GM19025 (cell line): ENCODE measurements at regions not wholly inside any gene's neighbourhood (a gene's known extent, or its start where the extent isn't known, plus 50 kb on each side); places are given as distances from the start of the nearest gene placed in this dataset.
"Not testable (repeated sequence)": the region's sequence is repeated elsewhere in the genome, so short reads cannot be mapped to it uniquely, and the experiment has no call there.

Experiments
- ATAC-seq: cut with Tn5 transposase; IDR thresholded peaks from one replicate; pipeline ENCODE4 v1.9.1; 2021; ENCODE audit warnings: mild to moderate bottlenecking, low read depth, moderate library complexity; ENCODE audit not compliant: unreplicated experiment

DNA sequence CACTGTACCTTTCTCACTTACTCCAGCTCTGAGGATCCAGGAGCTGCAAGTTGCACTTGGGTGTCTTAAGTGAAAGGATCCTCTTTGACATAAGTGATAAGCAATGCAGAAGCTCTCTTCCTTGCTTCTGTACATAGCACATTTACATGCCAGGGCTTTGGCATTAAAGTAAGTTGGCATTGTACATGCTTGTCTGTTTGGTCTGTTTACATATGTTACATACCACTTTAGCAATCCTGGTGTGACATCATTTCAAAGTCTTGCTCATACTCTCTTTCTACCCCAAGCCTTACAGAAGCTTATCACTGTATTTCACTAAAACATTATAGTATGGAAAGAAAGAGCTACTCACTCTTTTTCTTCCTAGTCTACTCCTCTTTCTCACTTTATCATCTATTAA, 2548.3 kb downstream of the ARAP2 start:
- no peak for ATAC-seq

DNA sequence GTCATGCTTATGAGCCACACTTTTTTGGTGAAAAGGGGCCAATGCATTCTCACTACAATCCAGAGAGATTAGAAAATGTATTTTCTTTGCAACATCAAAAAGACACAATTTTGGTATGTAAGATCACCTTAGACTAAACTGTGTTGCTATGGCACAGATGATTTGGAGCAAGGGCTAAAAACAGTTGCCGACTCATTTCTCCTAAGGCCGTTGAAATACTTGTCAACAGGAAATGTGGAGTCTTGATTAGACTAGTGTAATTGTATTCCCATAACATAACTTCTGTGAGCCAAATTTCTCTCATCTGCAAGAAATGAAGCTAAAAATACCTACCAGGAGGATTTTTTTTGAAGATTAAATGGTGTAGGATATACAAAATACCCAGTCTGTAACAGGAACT, 2547.7 kb downstream of the ARAP2 start:
- ATAC-seq, result no peak

DNA sequence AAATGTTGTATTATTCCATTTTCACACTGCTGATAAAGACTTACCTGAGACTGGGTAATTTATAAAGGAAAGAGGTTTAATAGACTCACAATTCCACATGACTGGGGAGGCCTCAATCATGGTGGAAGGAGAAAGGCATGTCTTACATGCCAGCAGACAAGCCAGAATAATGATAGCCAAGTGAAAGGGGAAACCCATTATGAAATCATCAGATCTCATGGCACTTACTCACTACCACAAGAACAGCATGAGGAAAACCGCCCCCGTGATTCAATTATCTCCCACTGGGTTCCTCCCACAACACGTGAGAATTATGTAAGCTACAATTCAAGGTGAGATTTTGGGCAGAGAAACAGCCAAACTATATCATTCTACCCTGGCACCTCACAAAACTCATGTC, 2535.1 kb downstream of the ARAP2 start:
- ATAC-seq, result no peak

DNA sequence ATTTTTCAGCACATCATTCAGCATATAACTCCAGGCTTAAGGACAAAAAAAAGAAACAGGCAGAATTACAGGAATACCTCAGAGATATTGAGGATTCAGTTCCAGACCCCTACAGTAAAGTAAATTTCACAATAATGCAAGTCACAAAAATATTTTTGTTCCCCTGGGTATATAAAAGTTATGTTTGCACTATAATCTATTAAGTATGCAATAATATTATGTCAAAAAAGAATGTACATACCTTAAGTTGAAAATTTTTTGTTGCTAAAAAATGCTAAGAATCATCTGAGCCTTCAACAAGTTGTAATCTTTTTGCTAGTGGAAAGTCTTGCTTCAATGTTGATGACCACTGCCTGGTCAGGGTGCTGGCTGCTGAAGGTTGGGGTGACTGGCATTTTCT, 2532.5 kb downstream of the ARAP2 start:
- ATAC-seq, result no peak

DNA sequence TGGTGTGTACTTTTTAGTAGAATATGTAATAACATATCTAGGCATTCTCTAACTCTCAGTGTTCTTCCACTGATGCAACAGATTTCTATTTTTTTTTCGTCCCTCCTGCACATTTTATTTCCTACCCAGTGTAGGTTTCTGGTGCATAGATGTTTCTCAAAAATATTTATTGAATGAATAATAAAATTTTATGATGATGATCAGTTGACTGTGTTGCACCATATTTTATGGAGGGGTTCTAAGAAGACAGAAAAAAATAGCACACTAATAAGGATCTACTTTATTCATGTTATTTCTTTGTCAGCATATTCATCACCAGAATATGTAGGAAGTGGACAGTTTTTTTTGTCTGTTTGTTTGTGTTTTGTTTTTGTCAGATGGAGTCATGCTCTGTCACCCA, 2529.3 kb downstream of the ARAP2 start:
- ATAC-seq, result no peak

DNA sequence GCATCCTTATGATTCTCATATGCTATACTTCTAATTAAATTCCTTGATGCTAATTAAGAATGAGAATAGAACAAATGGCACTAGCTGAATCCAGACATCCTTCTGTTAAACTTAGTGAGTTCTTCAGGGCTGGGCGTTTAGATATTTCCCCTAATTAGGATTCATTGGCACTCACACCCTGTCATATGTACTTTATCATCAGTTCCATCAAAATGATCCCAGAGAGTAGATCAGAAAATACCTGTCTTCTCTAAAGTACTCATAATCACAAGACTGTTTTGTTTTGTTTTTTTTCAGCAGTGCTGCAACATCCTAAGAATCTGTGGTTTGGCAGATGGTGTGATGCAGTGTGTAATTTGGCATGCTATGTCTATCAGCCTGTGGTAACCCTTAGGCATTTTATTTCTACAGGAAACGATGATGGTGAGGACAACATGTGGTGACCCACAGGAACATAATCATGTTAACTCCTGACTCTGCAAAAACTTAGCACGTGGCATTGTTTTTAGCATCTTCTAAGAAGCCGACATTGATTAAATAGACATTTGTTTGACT, 2528.4 kb downstream of the ARAP2 start:
- no peak for ATAC-seq

DNA sequence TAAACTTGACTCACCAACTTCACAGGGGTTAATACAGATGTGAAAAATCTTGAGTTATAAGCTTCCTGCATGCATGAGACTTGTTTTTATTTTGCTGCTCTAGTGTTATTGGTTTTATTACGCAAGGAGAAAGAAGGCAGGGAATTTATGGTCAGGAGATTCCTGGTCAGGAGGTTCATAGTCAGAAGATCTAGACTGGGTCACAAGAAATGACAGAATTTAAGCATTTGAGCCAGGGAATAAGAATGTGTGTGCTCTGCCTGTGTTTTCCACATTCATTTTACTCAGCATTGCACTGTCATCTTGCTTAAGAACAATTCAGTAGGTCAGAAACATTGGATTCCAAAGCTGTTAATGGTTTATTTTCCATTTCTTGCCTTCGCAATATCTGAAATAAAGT, 2522.1 kb downstream of the ARAP2 start:
- ATAC-seq, result no peak

DNA sequence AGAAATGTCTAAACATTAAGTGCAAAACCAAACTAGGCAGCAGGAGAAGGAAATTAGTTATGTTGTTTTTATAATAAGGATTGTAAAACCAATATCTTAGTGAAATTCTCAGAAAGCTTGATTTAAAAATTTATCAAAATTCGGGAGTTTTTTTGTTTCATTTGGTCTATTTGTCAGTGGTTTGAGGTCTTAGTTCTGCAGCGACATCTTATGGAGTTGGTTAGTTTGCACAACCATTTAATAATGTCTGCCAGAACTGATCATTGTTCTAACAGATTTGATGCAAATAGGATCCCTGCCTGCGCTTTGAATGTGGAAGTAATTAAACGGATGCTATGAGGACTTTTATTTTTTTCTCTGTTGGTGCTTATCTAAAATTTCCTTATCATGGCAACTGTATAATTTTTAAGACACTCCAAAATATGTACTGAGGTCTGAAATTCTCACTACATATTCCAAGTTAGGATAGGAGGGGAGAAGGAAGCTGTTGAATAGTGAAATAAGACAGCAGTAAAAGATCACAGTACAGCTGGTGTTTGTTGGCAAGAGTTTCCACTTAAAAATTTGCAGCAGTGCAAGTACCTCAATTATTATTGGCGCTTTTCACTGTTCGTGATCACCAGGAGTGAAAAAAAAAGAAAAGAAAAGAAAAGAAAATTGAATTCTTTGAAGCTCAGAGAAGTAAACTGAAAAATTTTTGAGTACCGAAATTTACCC, 2521.4 kb downstream of the ARAP2 start:
- no peak for ATAC-seq

DNA sequence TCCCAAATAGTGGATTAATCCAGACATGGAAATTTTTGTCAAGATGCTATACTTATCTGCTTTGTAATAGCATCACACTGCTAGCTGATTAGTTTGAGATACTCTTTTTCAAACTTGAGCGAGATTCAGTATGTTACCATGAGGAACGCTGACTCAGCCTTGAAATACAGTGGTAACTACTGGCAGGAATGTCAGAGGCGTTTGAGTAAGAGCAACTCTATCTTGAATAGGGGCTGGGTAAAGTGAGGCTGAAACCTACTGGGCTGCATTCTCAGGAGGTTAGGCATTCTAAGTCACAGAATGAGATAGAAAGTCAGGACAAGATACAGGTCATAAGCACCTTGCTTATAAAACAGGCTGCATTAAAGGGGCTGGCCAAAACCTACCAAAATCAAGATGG, 2519.6 kb downstream of the ARAP2 start:
- ATAC-seq, result no peak

DNA sequence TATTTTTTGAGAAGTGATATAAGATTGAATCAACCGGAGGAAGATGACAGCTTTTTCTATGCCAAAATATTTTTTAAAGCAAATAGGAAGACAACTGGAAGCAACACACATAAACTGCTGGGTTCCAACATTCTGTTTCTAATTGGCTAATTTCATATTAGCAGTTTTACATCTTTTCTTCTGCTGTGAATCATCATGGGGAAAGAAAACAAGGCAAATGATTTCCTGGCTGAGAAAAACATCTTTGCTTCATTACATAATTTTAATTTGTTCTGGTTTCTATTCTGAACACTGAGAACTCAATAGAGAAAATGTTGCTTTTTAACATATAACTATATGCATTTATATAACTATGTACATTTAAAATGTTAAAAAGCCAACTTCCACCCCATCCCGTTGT, 2518.5 kb downstream of the ARAP2 start:
- no peak for ATAC-seq

DNA sequence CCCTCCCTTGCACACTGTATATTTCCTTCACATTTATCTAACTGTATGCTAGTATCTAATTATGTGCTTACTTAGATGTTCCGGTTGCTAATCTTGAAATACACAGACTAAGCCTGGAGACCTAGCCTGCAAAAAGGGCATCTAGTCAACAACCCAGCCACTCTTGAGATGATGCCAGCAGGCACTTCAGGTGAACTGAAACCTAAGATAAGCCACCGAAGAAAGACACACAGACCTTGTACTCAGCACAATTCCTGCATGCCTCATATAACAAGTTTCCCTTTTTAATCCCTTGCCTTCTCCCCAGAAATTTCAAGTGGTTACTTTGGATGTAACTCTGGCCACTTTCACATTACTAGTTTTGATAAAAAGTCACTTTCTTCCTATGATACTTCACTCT, 2506.6 kb downstream of the ARAP2 start:
- no peak for ATAC-seq

DNA sequence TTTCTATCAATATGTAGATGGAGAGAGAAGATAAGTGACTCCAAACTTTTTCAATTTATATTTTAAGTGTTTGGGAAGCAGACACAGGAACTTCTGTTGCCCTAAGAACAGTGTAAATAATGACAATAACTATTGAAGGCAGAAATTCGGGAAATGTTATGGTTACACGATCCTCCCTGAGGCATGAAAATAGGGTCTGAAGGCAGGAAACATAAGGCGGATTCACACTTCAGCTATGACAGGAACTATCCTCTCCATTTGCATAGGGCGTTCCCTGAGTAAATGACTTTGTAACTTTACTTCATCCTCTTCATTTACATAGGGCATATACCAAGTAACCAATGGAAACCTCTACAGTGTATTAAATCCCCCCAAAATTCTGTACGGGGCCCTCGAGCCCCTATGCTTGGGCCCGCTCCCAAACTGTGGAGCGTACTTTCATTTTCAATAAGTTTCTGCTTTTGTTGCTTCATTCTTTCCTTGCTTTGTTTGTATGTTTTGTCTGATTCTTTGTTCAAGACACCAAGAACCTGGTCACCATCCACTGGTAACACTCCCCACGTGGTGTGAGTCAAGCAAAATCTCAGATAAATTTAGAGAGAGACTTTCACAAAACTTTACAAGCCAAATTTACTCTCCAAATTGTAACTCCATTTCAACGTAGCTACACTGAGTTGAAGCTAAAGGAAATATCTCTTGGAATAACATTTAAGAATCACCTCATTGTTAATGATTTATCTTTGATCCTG, 2504.3 kb downstream of the ARAP2 start:
- no peak for ATAC-seq

DNA sequence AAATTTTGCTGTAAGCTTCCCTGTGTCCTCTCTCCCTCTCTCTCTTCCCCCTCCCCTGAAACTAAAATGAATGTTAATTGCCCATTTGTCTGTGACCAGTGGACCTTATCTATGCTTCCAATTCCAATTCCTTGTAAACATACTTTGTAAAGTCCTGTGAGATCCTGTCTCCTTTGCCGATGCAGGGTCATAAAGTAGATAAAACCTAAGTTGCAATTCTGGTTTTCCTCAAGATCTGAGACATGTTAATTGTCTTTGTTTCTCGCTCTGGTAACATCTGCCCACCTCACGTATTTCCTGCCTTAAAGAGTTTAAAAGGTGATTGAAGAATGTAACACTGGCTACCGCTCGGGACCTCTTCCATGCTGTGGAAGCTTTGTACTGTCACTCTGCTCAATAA, 2503.4 kb downstream of the ARAP2 start:
- ATAC-seq, result not testable (repeated sequence)

DNA sequence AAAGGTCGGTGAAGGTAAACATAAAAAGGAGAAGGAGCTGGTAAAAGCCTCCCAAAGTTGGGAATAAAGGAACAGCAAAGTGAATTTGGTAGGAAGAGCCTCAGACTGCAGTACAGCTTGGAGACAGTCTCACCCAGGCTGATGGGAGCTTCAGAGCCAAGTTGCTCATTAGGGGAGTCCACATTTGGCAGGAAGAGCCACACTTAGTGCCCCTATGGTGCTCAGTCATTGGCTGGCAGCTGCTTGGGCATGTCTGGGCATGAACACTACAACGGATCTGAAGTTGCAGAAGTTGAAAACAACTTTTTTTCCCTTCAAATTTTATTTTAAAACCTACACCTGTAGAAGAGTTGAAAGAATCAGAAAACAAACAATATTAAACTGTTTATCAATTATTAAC, 2497.3 kb downstream of the ARAP2 start:
- ATAC-seq, result peak; percentile 68

DNA sequence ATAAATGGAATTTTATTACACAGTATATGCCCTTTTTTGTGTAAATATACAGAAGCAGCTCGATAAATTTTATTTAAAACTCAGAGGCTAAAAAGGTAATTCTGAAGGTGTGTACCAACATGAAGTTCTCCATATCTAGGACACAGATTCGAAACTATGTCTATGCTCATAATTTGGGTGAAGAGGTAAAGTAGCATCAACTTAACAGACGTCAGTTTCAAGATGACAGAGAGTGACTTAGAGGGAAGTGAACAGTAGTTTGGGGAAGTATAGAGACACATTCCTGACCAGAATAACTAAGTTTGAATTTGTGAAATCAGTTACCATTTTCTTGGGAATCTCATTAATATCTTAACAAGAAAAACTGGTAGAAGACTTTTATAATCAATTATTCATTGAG, 2493.3 kb downstream of the ARAP2 start:
- ATAC-seq, result no peak

DNA sequence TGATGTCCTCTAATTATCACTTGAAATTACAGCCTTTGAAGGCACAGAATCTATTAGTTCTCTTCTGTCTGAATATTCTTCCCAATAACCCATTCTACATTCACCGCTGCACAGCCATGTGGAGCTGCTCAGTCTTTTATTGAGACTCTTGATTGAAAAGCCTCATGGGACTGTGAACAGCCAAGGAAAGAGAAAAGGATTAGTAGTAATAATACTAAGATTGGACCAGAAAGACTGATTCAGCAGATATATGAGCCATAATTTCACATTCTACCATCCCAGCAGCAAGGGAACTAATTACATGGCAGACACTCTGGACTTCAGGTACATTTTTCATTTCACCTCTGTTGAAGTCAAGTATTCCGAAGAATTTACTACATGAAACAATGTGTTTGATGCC, 2471.7 kb downstream of the ARAP2 start:
- ATAC-seq, result no peak

DNA sequence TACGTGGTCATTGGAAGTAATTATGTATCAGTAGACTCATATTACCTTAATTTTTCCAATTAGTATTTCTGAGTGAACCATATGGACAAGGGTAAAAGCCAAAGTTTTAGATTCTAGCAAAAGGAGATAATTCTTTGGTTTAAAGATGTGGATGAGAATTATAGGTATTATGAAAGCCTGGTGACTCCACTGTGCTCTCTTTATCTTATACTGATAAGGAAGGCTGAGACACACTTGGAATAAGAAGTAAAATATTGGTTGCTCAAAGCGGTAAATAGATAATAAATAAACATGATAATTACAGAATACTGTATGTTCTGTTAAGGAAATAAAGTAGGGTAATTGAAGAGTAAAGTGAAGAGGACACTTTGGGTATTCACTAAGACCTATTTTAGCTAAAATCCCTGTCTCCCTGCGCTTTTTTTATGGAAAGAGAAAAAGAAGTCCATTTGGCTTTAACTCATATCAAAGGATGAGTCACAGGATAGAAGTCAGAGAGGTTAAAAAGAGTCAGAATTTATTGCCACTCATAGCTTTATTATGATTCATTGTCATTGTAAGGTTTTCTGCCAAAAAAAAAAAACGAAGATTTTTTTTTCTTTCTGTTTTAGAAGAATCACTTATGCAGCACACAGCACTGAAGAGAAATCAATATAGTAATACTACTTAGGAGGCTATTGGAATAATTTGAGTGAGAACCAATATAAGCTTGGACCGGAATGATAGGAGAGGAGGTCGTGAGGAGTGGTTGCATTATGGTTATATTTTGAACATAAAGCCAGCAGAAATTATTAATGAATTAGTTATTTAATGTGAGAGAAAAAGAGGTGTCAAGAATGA, 2463.1 kb downstream of the ARAP2 start:
- ATAC-seq, result no peak

DNA sequence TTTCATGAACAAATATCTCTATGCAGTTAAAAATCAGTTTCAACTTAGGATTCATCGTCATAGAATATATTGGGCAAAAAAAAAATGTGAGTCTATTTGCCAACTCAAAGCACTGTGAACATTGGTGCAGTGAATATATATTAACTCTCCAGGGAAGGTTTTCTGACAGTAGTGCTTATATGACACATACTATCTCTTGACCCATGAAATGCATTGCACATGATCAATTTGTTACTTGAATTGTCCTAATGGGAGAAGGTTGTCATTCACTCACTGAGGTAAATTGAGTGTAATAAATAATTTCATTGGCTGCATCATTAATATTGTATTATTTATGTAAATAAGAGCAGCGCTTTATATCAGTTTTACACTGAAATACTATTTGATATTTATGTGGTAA, 2458.5 kb downstream of the ARAP2 start:
- ATAC-seq, result no peak

DNA sequence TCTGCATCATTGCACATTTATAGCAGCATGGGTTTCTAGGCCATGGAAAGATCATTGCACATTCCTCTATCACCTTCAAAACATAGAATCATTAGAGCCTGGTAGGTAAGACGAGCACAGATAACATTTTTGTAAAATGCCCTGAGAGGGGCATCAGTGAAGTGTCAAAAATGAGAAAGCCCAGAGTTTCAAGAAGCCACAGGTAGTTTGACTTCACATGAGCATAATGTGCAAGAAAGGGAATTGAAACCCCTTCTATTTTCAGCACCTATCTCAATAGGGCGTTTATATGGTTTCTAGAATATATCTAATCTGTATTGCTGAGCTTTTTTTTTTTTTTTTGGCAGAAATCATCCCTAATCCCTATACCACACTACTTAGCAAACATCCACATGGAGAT, 2441.7 kb downstream of the ARAP2 start:
- ATAC-seq, result no peak

DNA sequence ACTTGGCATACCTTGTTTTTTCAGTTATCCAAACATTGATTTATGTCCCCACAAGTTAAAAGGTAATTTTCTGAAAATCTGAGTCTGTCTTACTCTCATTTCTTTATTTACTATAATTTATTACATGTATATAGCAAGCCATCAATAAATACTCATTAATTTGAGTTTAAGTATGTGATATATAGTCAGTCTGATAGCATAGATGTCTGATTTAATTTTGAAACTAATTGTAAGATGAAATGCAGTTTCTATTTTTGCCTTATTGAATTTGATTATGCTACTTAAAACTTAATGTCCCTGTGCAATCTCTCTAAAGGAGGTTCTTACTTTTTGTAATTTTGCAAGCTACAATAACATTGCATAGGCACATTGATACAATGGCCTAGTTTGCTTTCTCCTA, 2418.6 kb downstream of the ARAP2 start:
- no peak for ATAC-seq

DNA sequence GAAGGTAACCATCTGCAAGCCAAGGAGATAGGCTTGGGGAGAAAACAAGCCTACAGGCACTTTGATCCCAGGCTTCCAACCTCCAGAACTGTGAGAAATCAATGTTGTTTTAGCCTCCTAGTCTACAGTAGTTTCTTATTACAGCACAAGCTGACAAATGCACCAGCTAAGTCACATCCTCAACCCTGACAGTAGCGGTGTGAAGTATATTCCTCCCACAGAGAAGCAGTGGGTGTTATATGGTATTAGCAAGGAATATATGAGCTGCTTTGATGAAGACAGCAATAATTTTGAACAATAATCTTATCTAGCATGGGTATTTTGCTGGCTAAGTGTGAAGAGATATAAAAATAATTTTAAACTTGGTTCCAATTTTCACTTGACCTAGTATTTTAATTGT, 2415.0 kb downstream of the ARAP2 start:
- not testable (repeated sequence) for ATAC-seq
